ENCODE measurements at regions not wholly inside any gene's neighbourhood (a gene's known extent, or its start where the extent isn't known, plus 50 kb on each side); places are given as distances from the start of the nearest gene placed in this dataset.

DNA sequence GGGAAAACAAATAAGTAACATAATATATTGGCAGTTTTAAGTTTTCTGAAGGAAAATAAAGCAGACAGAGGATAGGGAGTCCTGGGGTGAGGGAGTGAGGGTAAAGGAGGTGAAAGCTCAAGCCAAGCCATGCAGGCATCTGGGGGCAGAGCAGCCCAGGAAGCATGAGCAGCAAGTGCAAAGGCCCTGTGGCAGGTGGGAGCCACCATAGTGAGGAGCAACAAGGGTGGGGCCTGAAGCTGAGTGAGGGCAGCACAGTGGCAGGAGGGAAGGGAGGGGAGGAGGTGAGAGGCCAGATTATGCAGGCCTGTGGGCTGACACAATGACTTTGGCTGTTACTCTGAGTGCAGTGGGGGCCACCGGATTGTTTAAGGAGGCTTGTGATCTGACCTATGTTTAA, 138.8 kb upstream of the TNR start:
- TF ChIP-seq, protein P1, sequence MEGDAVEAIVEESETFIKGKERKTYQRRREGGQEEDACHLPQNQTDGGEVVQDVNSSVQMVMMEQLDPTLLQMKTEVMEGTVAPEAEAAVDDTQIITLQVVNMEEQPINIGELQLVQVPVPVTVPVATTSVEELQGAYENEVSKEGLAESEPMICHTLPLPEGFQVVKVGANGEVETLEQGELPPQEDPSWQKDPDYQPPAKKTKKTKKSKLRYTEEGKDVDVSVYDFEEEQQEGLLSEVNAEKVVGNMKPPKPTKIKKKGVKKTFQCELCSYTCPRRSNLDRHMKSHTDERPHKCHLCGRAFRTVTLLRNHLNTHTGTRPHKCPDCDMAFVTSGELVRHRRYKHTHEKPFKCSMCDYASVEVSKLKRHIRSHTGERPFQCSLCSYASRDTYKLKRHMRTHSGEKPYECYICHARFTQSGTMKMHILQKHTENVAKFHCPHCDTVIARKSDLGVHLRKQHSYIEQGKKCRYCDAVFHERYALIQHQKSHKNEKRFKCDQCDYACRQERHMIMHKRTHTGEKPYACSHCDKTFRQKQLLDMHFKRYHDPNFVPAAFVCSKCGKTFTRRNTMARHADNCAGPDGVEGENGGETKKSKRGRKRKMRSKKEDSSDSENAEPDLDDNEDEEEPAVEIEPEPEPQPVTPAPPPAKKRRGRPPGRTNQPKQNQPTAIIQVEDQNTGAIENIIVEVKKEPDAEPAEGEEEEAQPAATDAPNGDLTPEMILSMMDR (IDR thresholded peaks at IDR 0.05; ENCODE audit: insufficient read depth, low read length, poor library complexity, severe bottlenecking) = no peak
- no peak for TF ChIP-seq EZH2phosphoT487 (conservative IDR thresholded peaks at IDR 0.05; ENCODE audit: low read length)

Measured in SU-DHL-6 (cell line).